B cell (primary cell): ENCODE measurements at regions not wholly inside any gene's neighbourhood (a gene's known extent, or its start where the extent isn't known, plus 50 kb on each side); places are given as distances from the start of the nearest gene placed in this dataset.

Experiments
- ATAC-seq: fragments of 200-7000 bp; cut with Tn5 transposase; one replicate; pipeline ENCODE4 v1.10.0; 2021; ENCODE audit warnings: low read depth, mild to moderate bottlenecking, moderate number of reproducible peaks, moderate library complexity
- CTCF ChIA-PET: fragments of 350-600 bp; sonication (Branson Sonifier 250); formaldehyde crosslinking; loops from one replicate; lab custom pipeline; 2021; ENCODE audit warnings: antibody characterized with exemption, inconsistent platforms; lab: Charles Lee
- POLR2A ChIA-PET: fragments of 350-600 bp; sonication (Branson Sonifier 250); formaldehyde crosslinking; loops from one replicate; lab custom pipeline; 2021; ENCODE audit warnings: antibody characterized with exemption; lab: Charles Lee
- DNase-seq: peaks from one replicate; pipeline ENCODE4 v3.0.0; 2013
- H2AFZ ChIP-seq: 2 replicates; pipeline ENCODE4 v1.6.1; 2012; ENCODE audit warnings: mild to moderate bottlenecking, low read depth, low read length; ENCODE audit not compliant: insufficient read depth, poor library complexity, severe bottlenecking
- H3K27ac ChIP-seq, 2 donors: 1 replicate in 1 of 2; 2 replicates in 1 of 2; pipeline ENCODE4 v1.5.1; 2012 to 2013; ENCODE audit warnings: low read length in 2 of 2, mild to moderate bottlenecking in 2 of 2, moderate library complexity in 1 of 2
- H3K27me3 ChIP-seq, 4 experiments: fragments of 200-600 bp in 1 of 4; sonication (generic) in 1 of 4; replicated peaks in 1 of 4; 1 replicate in 2 of 4; 2 replicates in 2 of 4; pipeline versions ENCODE4 v1.6.1 to v1.7.0; 2013 to 2016; ENCODE audit warnings: low read length in 3 of 4, mild to moderate bottlenecking in 2 of 4, mixed read lengths in 1 of 4, moderate library complexity in 1 of 4; ENCODE audit not compliant: insufficient read depth in 4 of 4, control insufficient read depth in 3 of 4; ENCODE audit errors: control extremely low read depth in 1 of 4
- H3K36me3 ChIP-seq, 2 experiments: replicated peaks in 1 of 2; 1 replicate in 1 of 2; 2 replicates in 1 of 2; pipeline versions ENCODE4 v1.6.1 to v1.7.1; 2013; ENCODE audit warnings: low read length in 1 of 2; ENCODE audit not compliant: insufficient read depth in 2 of 2, control insufficient read depth in 1 of 2; ENCODE audit errors: control extremely low read depth in 1 of 2, extremely low read depth in 1 of 2
- H3K4me1 ChIP-seq, 2 donors: fragments of 200-600 bp in 1 of 2; sonication (generic) in 1 of 2; 1 replicate in 1 of 2; 2 replicates in 1 of 2; pipeline versions ENCODE4 v1.5.1 to v1.6.1; 2013 to 2017; ENCODE audit warnings: low read length in 2 of 2; ENCODE audit not compliant: control insufficient read depth in 2 of 2, insufficient read depth in 2 of 2
- H3K4me2 ChIP-seq: replicated peaks from 2 replicates; pipeline ENCODE3; 2012; ENCODE audit warnings: mild to moderate bottlenecking, low read depth, low read length; ENCODE audit not compliant: poor library complexity, severe bottlenecking
- H3K4me3 ChIP-seq, 5 experiments: fragments of 200-600 bp in 1 of 5; sonication (generic) in 1 of 5; 1 replicate in 3 of 5; 2 replicates in 2 of 5; pipeline versions ENCODE4 v1.5.1 to v1.7.0; 2011 to 2016; ENCODE audit warnings: low read length in 4 of 5, mild to moderate bottlenecking in 4 of 5, low read depth in 2 of 5, control low read depth in 1 of 5, moderate library complexity in 1 of 5; ENCODE audit not compliant: insufficient read depth in 1 of 5; ENCODE audit errors: control extremely low read depth in 1 of 5, extremely low read depth in 1 of 5
- H3K79me2 ChIP-seq: fragments of 200-600 bp; sonication (generic); one replicate; pipeline ENCODE4 v1.6.0; 2016; ENCODE audit warnings: low read length; ENCODE audit not compliant: control insufficient read depth, insufficient read depth
- H3K9ac ChIP-seq: fragments of 200-600 bp; sonication (generic); 2 replicates; pipeline ENCODE4 v1.6.1; 2017; ENCODE audit warnings: mild to moderate bottlenecking, low read length, moderate library complexity
- H3K9me3 ChIP-seq, 3 donors: one replicate each; pipeline versions ENCODE4 v1.6.1 to v1.7.1; 2013; ENCODE audit warnings: low read length in 2 of 3; ENCODE audit not compliant: control insufficient read depth in 2 of 3, insufficient read depth in 1 of 3; ENCODE audit errors: control extremely low read depth in 1 of 3
- H4K20me1 ChIP-seq: 2 replicates; pipeline ENCODE4 v1.6.0; 2012; ENCODE audit warnings: mild to moderate bottlenecking, low read length; ENCODE audit not compliant: insufficient read depth, control insufficient read depth, poor library complexity, severe bottlenecking
- H3K27ac Mint-ChIP-seq: one replicate; pipeline ENCODE4 v1.8.0; 2021; ENCODE audit warnings: mixed read lengths
- H3K27me3 Mint-ChIP-seq: one replicate; pipeline ENCODE4 v1.8.0; 2021; ENCODE audit warnings: mixed read lengths
- H3K4me1 Mint-ChIP-seq: one replicate; pipeline ENCODE4 v1.8.0; 2021; ENCODE audit warnings: mixed read lengths
- H3K4me3 Mint-ChIP-seq: one replicate; pipeline ENCODE4 v1.8.0; 2021; ENCODE audit warnings: mixed read lengths
- H3K9me3 Mint-ChIP-seq: one replicate; pipeline ENCODE4 v1.8.0; 2022; ENCODE audit warnings: mixed read lengths; ENCODE audit not compliant: insufficient read depth
- CTCF ChIP-seq: fragments of 200-600 bp; IDR thresholded peaks from one replicate; pipeline ENCODE4 v1.8.0; 2022; ENCODE audit warnings: antibody characterized with exemption, mild to moderate bottlenecking
- EZH2 ChIP-seq: IDR thresholded peaks from 2 replicates; pipeline ENCODE4 v1.6.1; 2012; ENCODE audit warnings: borderline replicate concordance, low read depth, mild to moderate bottlenecking, moderate library complexity, low read length; ENCODE audit not compliant: insufficient read depth, poor library complexity, severe bottlenecking
- WGBS: methylation state at CpG from one replicate; pipeline ENCODE4 v1.1.5; 2013; ENCODE audit warnings: missing lambda C conversion rate; ENCODE audit not compliant: insufficient coverage; 5-methylcytosine and 5-hydroxymethylcytosine counted together
- intact Hi-C: fragments of 100-400 bp; cut with micrococcal nuclease; formaldehyde crosslinking; loops from one replicate; pipeline ENCODE4 v1.10.0; 2022

- Histone ChIP-seq H3K9me3 (no peaks in the 10 kb centered on the region), H3K79me2 (no peaks in the 10 kb centered on the region), H3K36me3 (no peaks in the 10 kb centered on the region), H3K4me2 (no peak overlapping the region), H2AFZ (no peak overlapping the region), H4K20me1 (no peaks in the 10 kb centered on the region), H3K9ac (no peak overlapping the region), H3K4me1 (no peaks in the 10 kb centered on the region), H3K4me3 (no peak overlapping the region), H3K27ac (no peak overlapping the region), H3K27me3 (no peaks in the 10 kb centered on the region)
- no peak for TF ChIP-seq CTCF
- no peak for TF ChIP-seq EZH2
- Mint-ChIP-seq H3K27ac (no peak overlapping the region), H3K9me3 (no peaks in the 10 kb centered on the region), H3K4me1 (no peaks in the 10 kb centered on the region), H3K27me3 (peaks cover 3% of the 10 kb centered on the region), H3K4me3 (no peak overlapping the region)
- DNase-seq (no peak), ATAC-seq (no peak)
- WGBS, result 100% methylated on average over 1 of the region's 2 CpGs
- intact Hi-C loops, result no loop called here
- ChIA-PET CTCF (no interaction called here), POLR2A (no interaction called here)
Measured at GRCh38 chr2:175402571-175402970, 221.1 kb upstream of the ATP5MC3 start.

GRCh38 chr2:175401956-175402469 is 220.5 kb upstream of the ATP5MC3 start:
- ChIA-PET POLR2A (no interaction called here), CTCF (no interaction called here)
- H3K27me3 ChIP-seq, result no peaks in the 10 kb centered on the region
- Mint-ChIP-seq H3K9me3 (no peaks in the 10 kb centered on the region), H3K27me3 (peaks cover 3% of the 10 kb centered on the region), H3K4me3 (no peak overlapping the region), H3K27ac (no peak overlapping the region), H3K4me1 (no peaks in the 10 kb centered on the region)
- no CpG with 5 or more reads among the region's 3 CpGs for WGBS
- H3K4me2 ChIP-seq, result no peak overlapping the region
- DNase-seq (no peak), ATAC-seq (no peak)
- H3K9me3 ChIP-seq, result no peaks in the 10 kb centered on the region
- no peaks in the 10 kb centered on the region for H4K20me1 ChIP-seq
- H3K9ac ChIP-seq, result no peak overlapping the region
- intact Hi-C loops, result no loop called here
- no peak for TF ChIP-seq CTCF
- no peak for TF ChIP-seq EZH2
- H3K36me3 ChIP-seq, result no peaks in the 10 kb centered on the region
- no peaks in the 10 kb centered on the region for H3K4me1 ChIP-seq
- H3K27ac ChIP-seq, result no peak overlapping the region
- H3K4me3 ChIP-seq, result no peak overlapping the region
- no peak overlapping the region for H2AFZ ChIP-seq
- H3K79me2 ChIP-seq, result no peaks in the 10 kb centered on the region
